ENCODE measurements at regions not wholly inside any gene's neighbourhood (a gene's known extent, or its start where the extent isn't known, plus 50 kb on each side); places are given as distances from the start of the nearest gene placed in this dataset.
A peak's percentile ranks its signal among the peaks of the same experiment; 100 is the strongest.
"Not testable (repeated sequence)": the region's sequence is repeated elsewhere in the genome, so short reads cannot be mapped to it uniquely, and the experiment has no call there.

DNA sequence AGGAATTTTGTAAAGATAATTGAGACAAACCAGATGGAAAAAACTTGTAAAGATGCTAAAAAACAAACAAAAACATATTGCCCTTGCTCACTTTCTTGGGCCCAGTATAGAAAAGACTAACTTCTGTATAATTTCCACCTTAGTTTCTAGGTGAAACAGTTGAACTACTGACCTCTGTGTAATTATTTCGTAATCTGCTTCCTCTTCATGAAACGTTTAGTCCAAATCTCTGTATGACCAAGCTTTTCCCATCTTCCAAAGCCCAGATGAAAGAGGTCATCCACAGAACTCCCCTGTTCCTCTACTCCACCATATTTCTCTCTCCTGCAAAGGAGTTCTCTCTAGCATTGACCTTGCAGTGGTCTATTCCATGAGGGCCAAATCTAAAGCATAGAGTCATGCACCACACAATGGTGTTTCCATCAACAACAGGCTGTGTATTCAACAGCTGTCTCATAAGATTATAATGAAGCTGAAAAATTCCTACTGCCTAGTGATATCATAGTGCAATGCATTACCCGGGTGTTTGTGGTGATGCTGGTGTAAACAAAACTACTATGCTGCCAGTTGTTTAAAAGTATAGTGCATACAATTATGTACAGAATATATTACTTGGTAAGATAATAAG is 647.6 kb downstream of the TNS3 start:
- DNase-seq (ENCODE audit: low spot score): no peak

DNA sequence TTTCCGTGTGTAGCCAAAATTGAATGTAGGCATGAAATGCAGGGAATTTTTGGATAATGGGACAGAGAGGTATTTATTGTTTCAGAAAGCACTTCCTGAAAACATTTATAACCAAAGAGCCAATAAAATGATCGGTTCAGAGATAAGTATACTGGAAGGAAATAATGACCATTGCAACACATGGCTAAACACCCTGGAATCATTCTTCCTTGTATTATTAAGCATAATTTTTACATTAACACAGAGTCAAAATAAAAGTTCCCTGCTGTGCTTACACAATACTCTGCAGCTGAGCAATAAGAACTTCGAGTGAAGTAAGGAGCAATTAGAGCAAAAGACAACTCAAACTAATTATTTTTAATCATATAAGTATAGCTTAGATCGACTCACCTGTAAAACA is 648.3 kb downstream of the TNS3 start:
- no peak for DNase-seq (ENCODE audit: low spot score)

DNA sequence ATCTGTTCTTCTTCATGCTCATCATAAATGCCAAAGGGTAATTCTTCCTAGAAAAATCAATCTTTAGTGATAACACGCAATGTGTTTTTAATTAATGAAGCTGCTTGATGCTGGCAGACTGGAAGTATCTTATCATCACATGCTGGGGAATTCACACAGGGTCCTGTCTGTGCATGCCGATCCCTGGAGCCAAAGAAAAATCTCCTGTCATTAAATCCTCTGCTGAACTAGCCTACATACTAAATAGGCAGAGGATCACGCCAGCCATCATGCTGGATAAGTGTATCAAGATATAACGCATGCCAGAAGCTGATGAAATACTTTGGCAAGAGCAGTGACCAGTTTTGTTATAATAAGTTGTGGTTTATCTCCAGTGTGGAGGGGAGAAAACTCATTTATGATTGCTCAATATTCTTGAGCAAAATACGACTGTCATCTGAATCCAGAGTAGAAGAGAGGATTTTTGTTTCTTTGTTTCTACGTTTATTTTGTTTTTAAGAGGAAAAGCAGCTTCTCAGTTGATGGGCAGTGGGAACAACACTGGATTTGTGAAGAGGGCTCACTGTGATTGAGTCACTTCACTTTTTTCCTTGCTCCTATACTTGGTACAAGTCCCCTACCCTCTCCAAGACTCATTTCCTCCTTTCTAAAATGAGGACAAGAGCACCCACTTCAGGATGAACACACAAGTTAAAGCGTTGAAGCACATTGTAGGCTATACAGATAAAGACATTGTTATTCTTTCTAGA is 649.1 kb downstream of the TNS3 start:
- DNase-seq (ENCODE audit: low spot score): no peak

DNA sequence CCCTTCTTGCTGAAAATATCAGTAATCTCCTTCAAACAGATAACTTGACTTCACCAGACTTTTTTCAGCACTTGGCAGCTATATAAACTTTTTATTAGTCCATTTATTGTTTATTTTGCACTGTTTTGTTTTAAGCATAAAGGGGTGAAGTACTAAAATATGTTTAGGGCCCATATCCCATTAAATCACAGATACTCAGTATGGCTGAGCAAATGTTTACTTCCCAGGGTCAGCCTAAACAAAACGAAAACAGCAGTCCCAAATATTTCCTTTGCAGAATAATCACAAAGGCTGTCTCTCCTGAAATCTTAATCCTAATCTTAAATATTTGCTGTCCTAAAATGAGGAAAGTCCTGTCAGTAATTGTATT is 649.6 kb downstream of the TNS3 start:
- no peak for DNase-seq (ENCODE audit: low spot score)

DNA sequence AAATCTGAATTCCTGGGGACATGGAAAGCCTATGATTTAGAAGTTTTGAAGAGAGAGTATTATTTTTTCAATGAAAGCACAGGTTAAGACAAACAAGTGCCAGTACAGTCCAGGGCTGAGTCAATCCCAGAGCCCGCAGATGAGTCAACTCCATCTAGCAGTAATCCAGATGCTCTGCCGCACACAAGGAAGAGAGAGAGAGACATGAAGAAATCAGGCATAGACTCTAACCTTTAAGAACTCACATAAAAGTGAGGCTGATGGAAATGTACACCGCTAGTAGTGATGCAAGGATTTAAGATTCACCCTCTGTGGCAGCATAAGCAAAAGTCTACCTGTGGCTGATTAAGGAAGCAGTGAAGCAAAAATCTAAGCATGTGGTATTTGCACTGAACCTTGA is 651.5 kb downstream of the TNS3 start:
- no peak for DNase-seq (ENCODE audit: low spot score)

DNA sequence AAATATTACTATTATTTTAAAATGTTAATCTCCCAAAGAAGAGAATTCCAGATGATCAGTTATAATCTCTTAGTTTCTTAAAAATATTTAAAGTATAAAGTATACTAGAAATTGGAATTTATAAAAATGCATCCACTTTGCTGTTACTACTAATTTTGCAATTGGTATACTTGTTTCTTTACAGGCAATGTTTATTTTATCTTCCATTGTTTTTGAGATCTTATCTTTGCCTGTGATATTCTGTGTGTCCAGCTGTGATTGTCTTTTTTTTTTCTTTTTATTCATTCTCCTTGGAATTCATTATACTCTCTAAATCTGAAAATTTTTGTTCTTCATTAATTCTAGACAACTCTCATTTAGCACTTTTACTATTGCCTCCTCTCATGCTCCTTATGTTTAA is 652.6 kb downstream of the TNS3 start:
- DNase-seq (ENCODE audit: low spot score): no peak

DNA sequence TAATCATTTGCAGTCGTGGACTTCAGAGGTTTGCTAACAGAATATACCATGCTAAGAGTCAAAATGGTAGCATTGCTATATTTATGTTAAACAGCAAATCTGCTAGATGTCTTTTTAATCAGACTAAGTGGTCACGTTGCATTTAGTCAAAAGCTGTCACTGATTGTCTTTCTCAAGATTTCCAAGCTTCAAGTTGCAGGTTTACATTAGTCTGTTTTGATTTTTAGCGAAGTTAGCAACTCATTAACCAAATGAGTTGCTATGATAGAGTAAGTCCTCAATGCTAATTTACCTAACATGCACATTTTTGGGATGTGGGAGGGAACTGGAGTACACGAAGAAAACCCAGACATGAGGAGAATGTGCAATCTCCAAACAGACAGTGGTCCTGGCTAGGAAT is 653.2 kb downstream of the TNS3 start:
- DNase-seq (ENCODE audit: low spot score): no peak

DNA sequence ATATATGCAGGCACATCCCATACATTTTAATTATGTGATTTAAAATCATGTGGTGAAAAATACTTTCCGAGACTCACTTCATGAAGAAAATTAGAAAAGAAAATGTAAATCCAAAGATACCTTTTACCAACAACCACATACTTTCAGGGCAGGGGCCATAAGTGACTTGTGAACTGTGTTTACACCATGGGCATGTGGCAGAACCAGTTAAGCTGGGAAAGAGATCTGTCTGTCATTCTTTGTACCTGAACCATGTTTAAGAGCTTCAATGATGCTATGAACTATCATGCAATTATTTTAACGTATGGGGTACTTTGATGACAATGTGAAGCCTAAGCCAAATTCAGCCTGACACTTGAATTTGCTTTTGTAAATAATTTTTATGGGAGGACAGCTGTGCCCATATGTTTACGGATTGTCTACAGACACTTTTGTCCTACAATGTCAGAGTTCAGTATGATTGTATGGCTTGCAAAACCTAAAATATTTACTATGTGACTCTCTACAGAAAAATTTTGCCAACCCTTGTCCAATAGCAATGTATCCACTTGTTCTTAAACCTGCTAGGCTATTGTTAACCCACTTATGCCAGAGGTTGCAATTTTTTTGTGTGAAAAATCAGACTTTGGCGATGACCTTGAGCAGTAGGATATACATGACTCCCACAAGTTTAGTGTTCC is 654.6 kb downstream of the TNS3 start:
- DNase-seq (ENCODE audit: low spot score): no peak

DNA sequence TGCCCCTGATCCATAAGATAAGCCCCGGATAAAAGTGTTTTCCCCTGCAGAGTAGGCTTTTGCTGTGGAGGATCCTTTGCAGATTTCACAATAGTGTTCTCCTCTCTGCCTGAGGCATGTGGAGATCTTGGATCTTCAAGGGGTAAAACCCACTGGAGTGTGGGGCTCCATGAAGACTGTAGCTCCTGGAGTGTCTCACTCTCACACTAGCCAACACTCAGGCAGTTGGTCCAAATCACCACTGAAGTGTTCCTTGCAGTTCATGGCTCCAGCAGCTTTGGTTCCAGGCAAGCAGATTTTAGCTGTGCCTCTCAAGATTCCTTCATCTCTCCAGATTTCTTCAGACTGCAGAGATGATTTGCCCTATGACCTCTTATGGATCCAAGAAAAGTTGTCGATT is 665.3 kb downstream of the TNS3 start:
- DNase-seq (ENCODE audit: low spot score): no peak

DNA sequence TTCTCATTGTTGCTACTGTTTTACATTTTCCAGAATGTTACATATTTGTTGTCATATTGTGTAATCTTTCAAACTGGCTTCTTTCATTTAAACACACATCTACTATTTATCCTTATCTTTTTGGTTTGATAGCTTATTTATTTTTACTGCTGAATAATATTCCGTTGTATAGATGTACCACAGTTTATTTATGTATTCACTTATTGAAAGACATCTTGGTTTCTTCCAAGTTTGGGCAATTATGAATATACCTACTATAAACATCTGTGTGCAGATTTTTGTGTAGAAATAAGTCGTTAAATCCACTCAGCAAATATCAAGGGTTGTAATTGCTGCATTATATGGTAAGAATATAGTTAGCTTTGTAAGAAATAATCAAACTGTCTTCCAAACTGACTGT is 669.2 kb downstream of the TNS3 start:
- DNase-seq (ENCODE audit: low spot score): no peak

DNA sequence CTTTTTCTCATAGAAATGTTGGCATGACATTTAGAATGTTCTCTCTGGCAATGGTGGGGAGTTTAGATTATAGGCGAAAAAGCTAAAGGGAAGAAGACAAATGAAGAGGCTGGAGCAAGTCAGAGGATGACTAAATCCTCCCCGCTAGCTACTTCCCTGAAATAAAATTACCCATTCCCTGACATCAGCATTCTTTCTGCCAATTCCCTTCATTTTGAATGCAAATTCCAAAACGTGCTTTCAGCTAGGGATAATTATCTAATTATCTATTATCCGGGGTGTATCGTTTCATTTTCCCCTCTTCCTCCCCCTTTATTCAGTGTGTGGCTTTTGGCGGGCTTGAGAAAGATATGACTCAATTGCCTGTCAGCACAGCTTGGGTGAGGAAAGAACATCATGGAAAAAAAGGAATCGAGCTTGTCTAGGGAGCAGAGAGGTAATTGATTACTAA is 672.3 kb downstream of the TNS3 start:
- no peak for DNase-seq (ENCODE audit: low spot score)

DNA sequence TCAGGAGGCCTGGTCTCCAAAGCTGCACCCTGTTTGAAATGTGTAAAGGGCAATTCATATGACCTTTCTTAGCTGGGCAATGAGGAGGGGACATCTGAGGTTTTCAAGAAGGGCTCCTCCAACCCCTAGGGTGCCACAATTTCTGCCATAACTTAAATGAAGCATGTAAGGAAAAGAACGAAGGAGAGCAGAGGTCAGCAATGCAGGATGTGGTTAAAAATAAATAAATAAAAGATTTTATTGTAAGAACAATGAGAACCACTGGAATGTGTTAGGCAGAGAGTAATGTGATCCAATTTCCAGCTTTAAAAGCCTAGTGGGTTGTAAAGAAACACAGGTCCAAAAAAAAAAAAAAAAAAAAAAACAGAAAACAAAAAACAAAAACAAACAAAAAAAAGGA is 673.1 kb downstream of the TNS3 start:
- peak; percentile 22 for DNase-seq (ENCODE audit: low spot score)

DNA sequence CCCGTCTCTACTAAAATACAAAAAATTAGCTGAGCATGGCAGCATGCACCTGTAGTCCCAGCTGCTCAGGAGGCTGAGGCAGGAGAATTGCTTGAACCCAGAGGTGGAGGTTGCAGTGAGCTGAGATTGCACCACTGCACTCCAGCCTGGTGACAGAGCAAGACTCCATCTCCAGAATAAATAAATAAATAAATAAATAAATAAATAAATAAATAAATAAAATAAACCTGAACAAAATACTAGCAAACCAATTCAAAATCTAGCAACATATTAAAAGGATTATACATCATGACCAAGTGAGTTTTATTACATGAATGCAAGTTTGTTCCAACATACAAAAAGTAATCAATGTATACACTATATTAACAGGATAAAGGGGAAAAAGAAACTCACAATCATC is 677.4 kb downstream of the TNS3 start:
- DNase-seq (ENCODE audit: low spot score): not testable (repeated sequence)

DNA sequence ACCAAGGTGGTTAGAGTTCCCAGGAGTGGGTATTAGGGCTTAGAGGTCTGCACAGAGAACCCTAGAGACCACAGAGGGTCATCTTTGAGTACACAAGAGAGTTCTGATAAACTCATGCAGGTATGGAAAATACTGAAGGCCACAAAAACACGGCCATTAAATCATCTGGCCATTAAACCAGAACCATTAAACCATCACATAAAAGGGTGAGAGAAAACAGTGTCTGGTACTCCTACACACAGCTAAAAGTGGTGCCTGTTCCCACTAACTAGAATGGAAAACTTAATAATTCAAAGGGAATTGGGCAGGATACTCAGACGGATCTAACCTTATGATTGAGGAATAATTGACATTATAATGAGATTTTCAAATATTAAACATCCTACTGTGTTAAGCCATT is 679.4 kb downstream of the TNS3 start:
- no peak for DNase-seq (ENCODE audit: low spot score)

DNA sequence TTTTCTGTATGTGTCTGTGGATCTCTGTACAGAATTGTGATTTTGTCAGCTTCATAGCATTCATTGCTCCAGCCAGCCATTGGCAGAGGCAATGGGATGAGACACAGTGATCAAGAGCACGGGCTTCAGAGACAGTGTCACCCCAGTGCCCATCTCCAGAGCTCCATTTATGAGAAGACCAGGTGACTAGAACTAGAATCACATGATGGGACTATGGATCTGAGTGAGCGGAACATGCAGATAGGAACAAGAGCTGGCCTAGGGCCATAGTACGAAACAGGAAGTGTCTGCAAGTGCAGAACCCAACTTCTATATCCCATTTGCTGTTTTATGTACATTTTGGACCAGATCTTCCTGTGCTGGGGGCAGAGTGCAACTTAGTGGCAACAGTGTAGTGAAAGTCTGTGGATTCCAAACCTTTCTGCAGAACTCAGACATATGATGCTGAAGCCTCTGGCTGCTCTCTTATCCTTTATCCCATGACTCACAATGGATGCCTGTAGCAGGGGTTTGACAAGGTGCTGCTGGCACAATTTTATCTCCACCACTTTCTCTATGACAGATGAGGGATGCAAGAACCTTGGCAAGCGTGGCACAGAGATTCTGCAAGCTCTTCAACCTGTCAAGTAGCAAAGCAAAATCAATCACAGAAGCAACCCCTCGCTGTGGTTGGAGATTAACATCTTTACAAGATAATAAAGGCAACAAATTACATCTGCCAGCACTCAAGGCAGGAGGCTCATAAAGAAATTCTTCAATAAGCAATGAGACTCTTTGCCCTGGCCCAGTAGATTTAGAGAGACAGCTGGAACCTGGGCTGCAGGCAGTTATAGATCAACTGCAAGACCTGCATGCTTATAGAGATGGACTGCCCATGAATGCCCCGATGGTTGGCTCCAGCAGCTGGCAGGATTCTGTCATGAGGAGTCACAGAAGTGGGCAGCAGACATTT is 681.3 kb downstream of the TNS3 start:
- DNase-seq (ENCODE audit: low spot score): no peak

DNA sequence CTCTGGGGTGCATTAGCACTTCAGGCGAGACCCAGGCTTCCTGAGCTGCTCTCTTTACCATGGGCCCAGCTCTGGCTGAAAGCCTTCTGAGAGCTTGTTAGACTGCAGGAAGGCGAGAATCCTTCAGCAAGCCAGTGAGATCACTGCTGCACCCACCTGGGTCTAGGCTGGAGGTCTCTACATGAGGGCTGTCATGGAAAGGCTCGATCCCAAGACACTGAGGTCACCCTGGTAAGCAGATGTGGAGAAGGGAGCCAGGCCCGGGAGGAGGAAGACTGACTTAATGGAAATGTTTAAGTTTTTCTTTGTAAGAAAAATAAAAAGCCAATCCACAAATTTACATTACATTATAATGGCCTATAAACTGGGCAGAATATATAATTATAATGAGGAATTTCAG is 684.5 kb downstream of the TNS3 start:
- no peak for DNase-seq (ENCODE audit: low spot score)

DNA sequence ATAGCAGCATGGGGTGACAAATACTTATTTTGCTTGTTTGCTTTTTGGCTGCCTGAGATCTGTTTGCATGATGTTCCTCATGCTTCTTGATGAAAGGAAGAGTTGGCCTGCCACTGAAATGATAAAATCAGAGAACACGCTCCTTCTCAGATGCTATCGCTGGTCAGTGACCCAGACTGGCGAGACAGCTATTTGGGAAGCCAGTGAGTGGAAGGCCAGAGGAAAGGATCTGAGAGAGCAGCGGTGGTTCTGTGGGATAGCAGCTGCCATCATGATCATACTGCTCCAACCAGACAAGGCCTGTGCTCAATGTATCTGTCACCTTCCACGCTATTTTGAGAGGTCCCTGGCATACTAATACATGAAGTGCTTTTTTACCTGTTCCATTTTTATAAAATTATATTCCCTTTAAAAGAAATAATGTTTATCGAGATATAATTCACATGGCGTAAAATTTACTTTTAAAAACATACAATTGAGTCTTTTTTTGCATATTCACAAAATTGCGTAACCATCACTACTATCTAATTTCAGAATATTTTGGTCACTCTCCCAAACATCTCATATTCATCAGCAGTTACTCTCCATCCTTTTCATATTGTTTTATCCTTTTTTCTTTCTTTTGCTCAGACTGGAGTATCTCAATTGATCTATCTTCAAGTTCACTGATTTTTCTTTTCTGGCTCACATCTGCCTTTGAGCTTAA is 695.1 kb downstream of the TNS3 start:
- no peak for DNase-seq (ENCODE audit: low spot score)

DNA sequence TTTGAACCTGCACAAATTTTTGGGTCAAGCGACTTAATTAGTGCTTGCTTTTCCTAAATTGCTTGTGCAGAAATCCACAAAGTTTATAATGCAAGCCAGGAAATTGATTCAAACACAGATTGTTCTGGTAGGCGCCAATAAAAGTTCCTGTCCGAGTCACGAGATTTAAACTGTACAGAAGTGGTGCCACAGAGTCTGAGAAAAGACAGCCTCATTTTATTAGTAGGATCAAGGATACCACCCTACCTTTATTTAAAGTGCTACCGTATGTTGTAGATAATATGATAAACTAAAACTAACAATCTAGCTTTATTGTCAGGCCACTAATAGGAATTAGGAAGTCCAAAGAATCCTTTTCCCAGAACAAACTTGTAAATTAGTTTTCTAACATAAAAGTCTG is 696.7 kb downstream of the TNS3 start:
- DNase-seq (ENCODE audit: low spot score): no peak

DNA sequence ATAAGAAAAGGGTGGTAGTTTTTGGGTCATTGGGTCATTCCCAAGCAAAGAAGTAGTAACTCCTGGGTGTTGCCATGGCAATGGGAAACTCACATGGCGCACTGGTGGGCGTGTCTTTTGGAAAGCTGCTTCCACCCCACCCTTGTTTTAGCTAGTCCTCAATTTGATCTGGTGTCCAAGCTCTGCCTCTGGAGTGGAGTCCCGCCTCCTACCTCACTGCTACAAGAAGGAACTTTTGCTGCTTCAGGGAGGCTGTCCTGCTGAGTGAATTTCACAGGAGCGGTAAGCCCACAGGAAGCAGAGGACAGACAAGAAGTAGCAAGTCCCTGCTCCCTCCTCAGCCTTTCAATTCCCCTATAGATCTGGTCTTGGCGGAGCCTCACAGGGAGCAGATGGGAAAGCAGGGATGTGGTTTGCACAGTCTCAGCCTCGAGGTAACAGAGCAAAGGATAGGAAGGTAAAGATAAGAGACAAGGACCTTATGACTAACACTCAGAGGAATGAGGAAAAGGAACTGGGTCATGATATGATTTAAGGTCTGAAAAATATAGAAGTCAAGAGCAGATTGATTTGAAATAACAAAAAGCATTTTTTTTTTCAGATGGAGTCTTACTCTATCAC is 700.3 kb downstream of the TNS3 start:
- DNase-seq (ENCODE audit: low spot score): no peak

DNA sequence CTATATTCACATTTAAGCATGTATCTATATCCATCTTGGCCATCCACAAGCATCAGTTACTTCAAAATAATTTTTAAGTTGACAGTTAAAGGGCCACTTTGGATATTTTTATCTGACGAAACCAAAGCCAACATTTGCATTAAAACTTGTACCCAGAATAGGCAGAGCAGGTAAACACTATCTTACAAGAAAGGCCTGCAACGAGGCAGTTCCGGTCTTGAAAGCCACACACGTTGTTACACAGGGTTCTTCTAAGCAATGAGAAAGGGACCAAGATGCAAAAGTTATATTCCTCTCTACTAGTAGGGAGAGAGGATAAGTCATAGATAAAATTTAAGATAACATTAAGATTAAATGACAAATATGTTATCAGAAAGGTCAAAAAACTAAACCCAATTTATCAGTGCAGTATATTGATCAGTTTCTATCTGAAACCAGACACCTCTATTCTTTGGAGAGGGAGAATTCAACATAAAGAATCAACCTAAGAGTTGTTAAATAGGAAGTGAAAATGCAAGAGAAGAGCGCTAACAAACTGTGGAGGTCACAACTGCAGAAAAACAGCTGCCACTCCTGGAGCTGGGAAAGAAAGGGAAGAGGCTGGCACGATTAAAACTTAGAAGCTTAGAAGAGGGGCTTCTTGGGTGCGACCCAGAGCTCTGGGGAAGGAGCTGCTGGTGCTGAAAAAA is 701.3 kb downstream of the TNS3 start:
- no peak for DNase-seq (ENCODE audit: low spot score)

DNA sequence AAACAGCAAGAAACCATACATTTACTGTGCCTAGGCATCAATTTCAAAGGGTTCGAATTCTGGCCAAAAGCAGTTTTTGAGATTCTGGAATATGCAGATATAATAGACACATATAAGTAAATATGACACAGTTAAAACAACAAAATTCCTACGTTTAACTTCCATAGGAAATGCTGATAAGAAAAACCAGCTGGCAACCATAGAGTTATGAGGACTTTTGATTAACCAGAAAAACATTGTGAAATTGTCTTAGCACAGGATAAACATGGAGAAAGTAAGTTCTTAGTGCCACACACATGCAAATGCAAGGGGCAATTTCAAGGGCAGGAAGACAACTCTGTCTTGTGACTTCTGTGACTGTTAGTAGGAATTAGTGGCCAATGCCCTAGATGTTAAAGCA is 702.1 kb downstream of the TNS3 start:
- DNase-seq (ENCODE audit: low spot score): no peak
